ENCODE measurements at regions not wholly inside any gene's neighbourhood (a gene's known extent, or its start where the extent isn't known, plus 50 kb on each side); places are given as distances from the start of the nearest gene placed in this dataset.

DNA sequence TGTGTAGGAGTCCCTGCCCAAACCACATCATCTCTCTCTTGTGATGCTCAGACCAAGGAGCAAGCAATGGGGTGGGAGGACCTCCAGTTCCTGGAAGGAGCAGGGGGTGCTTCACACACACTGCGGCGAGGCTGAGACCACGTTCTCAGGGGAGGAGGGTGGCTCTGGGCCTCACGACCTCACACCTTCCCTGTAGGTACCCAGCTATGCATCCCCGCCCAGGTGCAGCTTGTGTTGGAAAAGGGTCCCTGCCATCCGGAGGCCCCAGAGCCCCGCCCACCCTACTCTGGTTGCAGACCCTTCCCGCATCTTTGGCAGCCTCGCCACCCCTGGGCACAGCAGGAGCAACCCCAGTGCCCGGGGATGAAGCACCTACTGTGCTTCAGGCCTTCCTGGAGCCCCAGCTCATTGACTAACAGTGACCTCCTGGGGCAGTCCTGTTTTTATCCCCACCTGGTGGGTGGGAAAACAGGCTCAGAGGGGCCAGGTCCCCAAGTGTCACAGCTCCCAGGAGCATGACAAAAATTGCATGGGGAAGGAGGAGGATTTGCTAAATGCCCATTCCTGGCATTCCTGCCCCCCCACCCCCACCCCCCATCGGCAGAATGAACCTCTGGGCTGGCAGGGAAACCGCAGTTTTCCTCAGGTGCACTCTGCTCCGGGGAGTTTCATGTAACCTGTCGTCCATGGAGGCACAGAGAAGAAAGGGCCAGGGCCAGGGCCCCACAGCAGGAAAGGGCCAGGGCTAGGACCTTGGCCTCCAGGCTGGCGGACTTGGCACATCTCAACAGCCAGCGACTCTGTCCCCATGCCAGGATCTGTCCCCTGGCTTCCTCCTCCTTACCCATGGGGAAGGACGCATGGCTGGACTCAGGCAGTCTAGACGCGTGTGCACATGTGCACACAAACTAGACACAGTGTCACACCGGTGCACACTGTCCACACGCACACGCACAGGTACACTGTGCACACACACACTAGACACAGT, 81.0 kb downstream of the IGLL1 start:
- TF ChIP-seq ELF1 (IDR thresholded peaks at IDR 0.05; ENCODE audit: borderline replicate concordance, low read depth) (no peak), POLR2AphosphoS5 (IDR thresholded peaks at IDR 0.05; ENCODE audit: low read depth, low read length) (no peak), EZH2 (IDR thresholded peaks at IDR 0.05) (no peak), TCF7L2 (IDR thresholded peaks at IDR 0.05; ENCODE audit: borderline replicate concordance, extremely low read depth, insufficient read depth, insufficient read length) (no peak), POLR2A (IDR thresholded peaks at IDR 0.05; ENCODE audit: borderline replicate concordance, extremely low read depth, insufficient read depth, insufficient read length) (no peak), CBX3 (IDR thresholded peaks at IDR 0.05; ENCODE audit: low read depth) (no peak), EZH2phosphoT487 (IDR thresholded peaks at IDR 0.05; ENCODE audit: borderline replicate concordance) (no peak), JUND (IDR thresholded peaks at IDR 0.05) (no peak), RAD21 (IDR thresholded peaks at IDR 0.05; ENCODE audit: low read depth) (no peak), ZNF274 (IDR thresholded peaks at IDR 0.05; ENCODE audit: low read depth, low read length) (no peak), CEBPB (IDR thresholded peaks at IDR 0.05; ENCODE audit: low read depth) (no peak), EGR1 (IDR thresholded peaks at IDR 0.05; ENCODE audit: low read depth) (no peak)
- TF ChIP-seq, protein P1, sequence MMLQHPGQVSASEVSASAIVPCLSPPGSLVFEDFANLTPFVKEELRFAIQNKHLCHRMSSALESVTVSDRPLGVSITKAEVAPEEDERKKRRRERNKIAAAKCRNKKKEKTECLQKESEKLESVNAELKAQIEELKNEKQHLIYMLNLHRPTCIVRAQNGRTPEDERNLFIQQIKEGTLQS (IDR thresholded peaks at IDR 0.05): no peak
- TF ChIP-seq, protein P2, sequence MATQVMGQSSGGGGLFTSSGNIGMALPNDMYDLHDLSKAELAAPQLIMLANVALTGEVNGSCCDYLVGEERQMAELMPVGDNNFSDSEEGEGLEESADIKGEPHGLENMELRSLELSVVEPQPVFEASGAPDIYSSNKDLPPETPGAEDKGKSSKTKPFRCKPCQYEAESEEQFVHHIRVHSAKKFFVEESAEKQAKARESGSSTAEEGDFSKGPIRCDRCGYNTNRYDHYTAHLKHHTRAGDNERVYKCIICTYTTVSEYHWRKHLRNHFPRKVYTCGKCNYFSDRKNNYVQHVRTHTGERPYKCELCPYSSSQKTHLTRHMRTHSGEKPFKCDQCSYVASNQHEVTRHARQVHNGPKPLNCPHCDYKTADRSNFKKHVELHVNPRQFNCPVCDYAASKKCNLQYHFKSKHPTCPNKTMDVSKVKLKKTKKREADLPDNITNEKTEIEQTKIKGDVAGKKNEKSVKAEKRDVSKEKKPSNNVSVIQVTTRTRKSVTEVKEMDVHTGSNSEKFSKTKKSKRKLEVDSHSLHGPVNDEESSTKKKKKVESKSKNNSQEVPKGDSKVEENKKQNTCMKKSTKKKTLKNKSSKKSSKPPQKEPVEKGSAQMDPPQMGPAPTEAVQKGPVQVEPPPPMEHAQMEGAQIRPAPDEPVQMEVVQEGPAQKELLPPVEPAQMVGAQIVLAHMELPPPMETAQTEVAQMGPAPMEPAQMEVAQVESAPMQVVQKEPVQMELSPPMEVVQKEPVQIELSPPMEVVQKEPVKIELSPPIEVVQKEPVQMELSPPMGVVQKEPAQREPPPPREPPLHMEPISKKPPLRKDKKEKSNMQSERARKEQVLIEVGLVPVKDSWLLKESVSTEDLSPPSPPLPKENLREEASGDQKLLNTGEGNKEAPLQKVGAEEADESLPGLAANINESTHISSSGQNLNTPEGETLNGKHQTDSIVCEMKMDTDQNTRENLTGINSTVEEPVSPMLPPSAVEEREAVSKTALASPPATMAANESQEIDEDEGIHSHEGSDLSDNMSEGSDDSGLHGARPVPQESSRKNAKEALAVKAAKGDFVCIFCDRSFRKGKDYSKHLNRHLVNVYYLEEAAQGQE (IDR thresholded peaks at IDR 0.05; ENCODE audit: low read depth): no peak
- TF ChIP-seq, protein P3, sequence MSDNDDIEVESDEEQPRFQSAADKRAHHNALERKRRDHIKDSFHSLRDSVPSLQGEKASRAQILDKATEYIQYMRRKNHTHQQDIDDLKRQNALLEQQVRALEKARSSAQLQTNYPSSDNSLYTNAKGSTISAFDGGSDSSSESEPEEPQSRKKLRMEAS (IDR thresholded peaks at IDR 0.05): no peak
- TF ChIP-seq, protein P4, sequence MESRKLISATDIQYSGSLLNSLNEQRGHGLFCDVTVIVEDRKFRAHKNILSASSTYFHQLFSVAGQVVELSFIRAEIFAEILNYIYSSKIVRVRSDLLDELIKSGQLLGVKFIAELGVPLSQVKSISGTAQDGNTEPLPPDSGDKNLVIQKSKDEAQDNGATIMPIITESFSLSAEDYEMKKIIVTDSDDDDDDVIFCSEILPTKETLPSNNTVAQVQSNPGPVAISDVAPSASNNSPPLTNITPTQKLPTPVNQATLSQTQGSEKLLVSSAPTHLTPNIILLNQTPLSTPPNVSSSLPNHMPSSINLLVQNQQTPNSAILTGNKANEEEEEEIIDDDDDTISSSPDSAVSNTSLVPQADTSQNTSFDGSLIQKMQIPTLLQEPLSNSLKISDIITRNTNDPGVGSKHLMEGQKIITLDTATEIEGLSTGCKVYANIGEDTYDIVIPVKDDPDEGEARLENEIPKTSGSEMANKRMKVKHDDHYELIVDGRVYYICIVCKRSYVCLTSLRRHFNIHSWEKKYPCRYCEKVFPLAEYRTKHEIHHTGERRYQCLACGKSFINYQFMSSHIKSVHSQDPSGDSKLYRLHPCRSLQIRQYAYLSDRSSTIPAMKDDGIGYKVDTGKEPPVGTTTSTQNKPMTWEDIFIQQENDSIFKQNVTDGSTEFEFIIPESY (IDR thresholded peaks at IDR 0.05; ENCODE audit: extremely low read depth, insufficient replicate concordance, low read length): no peak
- TF ChIP-seq, protein P5, sequence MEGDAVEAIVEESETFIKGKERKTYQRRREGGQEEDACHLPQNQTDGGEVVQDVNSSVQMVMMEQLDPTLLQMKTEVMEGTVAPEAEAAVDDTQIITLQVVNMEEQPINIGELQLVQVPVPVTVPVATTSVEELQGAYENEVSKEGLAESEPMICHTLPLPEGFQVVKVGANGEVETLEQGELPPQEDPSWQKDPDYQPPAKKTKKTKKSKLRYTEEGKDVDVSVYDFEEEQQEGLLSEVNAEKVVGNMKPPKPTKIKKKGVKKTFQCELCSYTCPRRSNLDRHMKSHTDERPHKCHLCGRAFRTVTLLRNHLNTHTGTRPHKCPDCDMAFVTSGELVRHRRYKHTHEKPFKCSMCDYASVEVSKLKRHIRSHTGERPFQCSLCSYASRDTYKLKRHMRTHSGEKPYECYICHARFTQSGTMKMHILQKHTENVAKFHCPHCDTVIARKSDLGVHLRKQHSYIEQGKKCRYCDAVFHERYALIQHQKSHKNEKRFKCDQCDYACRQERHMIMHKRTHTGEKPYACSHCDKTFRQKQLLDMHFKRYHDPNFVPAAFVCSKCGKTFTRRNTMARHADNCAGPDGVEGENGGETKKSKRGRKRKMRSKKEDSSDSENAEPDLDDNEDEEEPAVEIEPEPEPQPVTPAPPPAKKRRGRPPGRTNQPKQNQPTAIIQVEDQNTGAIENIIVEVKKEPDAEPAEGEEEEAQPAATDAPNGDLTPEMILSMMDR (IDR thresholded peaks at IDR 0.05 in 2 of 3, conservative IDR thresholded peaks at IDR 0.05 in 1 of 3; ENCODE audit: borderline replicate concordance in 1 of 3, insufficient read depth in 1 of 3, low read depth in 2 of 3, low read length in 2 of 3): no peak
- H4K20me1 ChIP-seq (ENCODE audit: insufficient read depth): no peaks in the 10 kb centered on the region
- no peak overlapping the region for H3K9ac ChIP-seq (ENCODE audit: low read length)
- ChIA-PET CTCF (no interaction called here), RAD21 (ENCODE audit: low non-redundant PET in 1 of 2, low total read pairs in 2 of 2, uncharacterized antibody in 2 of 2, unreplicated experiment in 2 of 2) (no interaction called here), POLR2A (no interaction called here)
- no peak overlapping the region for H3K27ac ChIP-seq (ENCODE audit: low read depth, low read length)
- no peaks in the 10 kb centered on the region for H3K4me1 ChIP-seq (ENCODE audit: control insufficient read depth in 1 of 2, insufficient read depth in 2 of 2, low read length in 2 of 2)
- no peak for ATAC-seq
- no peaks in the 10 kb centered on the region for H3K79me2 ChIP-seq (ENCODE audit: insufficient read depth, low read length)
- DNase-seq (ENCODE audit: low read depth, low spot score): no peak
- no peaks in the 10 kb centered on the region for H3K27me3 ChIP-seq (ENCODE audit: insufficient read depth, low read length)
- no TSS peak for BruUV-seq (replicated peaks)
- H2AFZ ChIP-seq (ENCODE audit: low read depth, low read length, poor library complexity, severe bottlenecking): no peak overlapping the region
- intact Hi-C loops (cut with micrococcal nuclease): no loop called here
- H3K36me3 ChIP-seq (ENCODE audit: control insufficient read depth in 1 of 2, insufficient read depth in 2 of 2, low read length in 2 of 2): no peaks in the 10 kb centered on the region
- no peaks in the 10 kb centered on the region for H3K9me2 ChIP-seq (ENCODE audit: insufficient read depth)
- H3K9me3 ChIP-seq (ENCODE audit: control insufficient read depth in 1 of 2, insufficient read depth in 1 of 2, low read depth in 1 of 2, low read length in 2 of 2): no peaks in the 10 kb centered on the region
- no peak overlapping the region for H3K4me3 ChIP-seq (replicated peaks in 1 of 2; ENCODE audit: low read depth in 1 of 2, low read length in 2 of 2)
- no peak overlapping the region for H3K4me2 ChIP-seq (ENCODE audit: low read length)
